GM18517 (cell line): ENCODE measurements at regions not wholly inside any gene's neighbourhood (a gene's known extent, or its start where the extent isn't known, plus 50 kb on each side); places are given as distances from the start of the nearest gene placed in this dataset.

Source experiments
- ATAC-seq: cut with Tn5 transposase; IDR thresholded peaks from one replicate; pipeline ENCODE4 v1.9.1; 2021; ENCODE audit warnings: mild to moderate bottlenecking, moderate library complexity; ENCODE audit not compliant: unreplicated experiment

DNA sequence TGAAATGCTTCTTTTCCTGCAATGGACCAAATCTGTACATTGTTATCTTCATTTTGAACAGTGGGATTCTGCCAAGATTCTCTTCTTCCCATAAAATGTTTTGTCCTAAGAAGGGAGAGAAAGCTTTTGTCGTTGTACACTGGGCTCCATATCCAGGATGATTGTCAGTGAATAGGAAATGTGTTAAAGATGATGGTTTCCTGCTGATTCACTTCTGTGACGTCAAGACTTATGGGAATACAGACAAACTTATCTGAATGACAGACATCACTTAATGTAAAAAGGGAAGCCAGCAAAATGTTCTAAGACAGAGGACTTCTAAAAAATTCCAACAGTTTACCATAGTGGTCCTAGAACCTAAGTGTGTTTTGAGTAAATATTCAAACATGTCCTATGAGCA is 53.7 kb upstream of the HPF1 start:
- no peak for ATAC-seq

DNA sequence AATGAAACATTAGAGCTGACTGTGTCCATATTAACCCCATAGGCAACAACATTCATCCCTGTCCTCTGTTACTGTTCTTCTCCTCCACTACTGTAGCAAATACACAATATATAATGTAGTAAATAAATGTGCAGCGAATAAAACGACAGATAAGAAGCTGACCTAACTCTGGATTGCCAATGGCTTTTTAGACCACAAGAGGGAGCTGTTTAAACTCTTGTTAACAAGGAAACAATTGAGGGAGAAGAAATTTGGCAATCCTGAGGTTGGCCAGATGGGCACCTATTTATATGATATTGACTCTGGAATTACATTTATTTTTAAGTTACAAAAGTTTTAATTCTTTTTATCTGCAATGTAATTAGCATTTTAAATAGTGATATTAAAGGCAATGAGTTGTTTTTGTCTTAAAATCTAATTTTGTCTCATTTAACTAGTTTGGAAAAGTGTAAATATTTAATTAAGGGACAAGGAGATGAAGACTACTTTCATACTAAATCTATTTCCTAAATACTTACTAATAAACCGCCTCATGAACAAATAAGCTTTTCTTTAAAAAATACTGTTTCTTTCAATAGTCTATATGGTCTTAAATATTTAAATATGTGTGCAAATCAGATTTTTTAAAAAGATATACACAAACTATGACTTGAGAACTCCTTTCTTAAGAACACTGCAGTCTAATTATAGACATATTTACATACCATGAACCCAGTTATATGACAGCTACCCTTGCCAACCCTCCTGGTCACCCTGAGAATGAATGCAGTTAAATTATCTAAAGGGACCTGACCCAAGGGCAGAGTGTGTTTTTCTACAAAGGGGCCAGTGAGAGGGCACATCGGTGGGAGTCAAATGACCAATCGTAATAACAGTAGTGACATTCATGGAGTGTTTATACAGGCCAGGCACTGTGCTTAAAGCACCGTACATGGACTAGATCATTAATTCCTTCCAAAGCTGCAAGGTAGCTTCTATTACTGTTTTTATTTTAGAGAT is 52.9 kb upstream of the HPF1 start:
- ATAC-seq: no peak

DNA sequence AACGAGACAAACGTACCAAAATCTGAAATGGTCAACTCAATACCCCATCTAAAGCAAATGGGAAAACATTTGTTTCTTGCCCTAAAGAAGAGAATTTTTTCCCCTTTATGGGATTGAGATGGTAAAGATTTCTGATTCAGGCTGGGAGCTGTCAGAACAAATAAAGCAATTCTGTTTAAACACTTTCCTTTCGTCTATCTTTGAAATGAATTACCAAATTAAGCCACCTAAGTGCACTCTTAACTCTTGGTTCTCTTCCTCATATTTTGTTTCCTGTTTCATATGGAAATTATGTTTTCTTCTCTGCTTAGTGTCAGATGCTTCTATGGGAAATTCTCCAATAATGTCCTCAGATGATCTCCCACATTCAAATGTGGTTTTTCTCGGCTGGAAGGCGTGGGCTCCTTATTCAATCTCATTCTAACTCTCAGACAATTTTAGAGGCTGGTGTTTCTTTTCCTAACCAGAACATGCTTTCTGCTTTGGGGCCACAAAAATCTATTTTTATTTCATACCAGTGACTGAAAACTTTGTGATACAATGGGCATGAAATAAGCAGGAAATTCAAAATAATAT is 50.3 kb upstream of the HPF1 start:
- no peak for ATAC-seq
